HT1080 (cell line): ENCODE measurements at regions not wholly inside any gene's neighbourhood (a gene's known extent, or its start where the extent isn't known, plus 50 kb on each side); places are given as distances from the start of the nearest gene placed in this dataset.
A peak's percentile ranks its signal among the peaks of the same experiment; 100 is the strongest.

Source experiments
- DNase-seq: peaks from one replicate; pipeline ENCODE4 v3.0.0-alpha.2; 2015; ENCODE audit warnings: low read depth

- no peak for DNase-seq
Observed at GRCh38 chr10:2867788-2868299, 199.5 kb upstream of the PFKP start.

- no peak for DNase-seq
Observed at GRCh38 chr10:2866569-2866968, 200.8 kb upstream of the PFKP start.

GRCh38 chr10:2861632-2862210 lies 205.6 kb upstream of the PFKP start:
- DNase-seq = no peak

- no peak for DNase-seq
Observed at GRCh38 chr10:2858452-2858851, 208.9 kb upstream of the PFKP start.

GRCh38 chr10:2856598-2856997 lies 210.8 kb upstream of the PFKP start:
- no peak for DNase-seq

GRCh38 chr10:2852574-2853323 lies 214.6 kb upstream of the PFKP start:
- no peak for DNase-seq

- no peak for DNase-seq
Observed at GRCh38 chr10:2851566-2851965, 215.8 kb upstream of the PFKP start.

- no peak for DNase-seq
Observed at GRCh38 chr10:2850202-2850601, 217.1 kb upstream of the PFKP start.

GRCh38 chr10:2844925-2845324 lies 222.4 kb upstream of the PFKP start:
- no peak for DNase-seq

GRCh38 chr10:2839081-2839725 lies 228.1 kb upstream of the PFKP start:
- DNase-seq = peak; percentile 24

GRCh38 chr10:2837674-2838073 lies 229.7 kb upstream of the PFKP start:
- no peak for DNase-seq

GRCh38 chr10:2836921-2837662 lies 230.3 kb upstream of the PFKP start:
- DNase-seq = no peak

GRCh38 chr10:2834214-2834613 lies 233.1 kb upstream of the PFKP start:
- no peak for DNase-seq

GRCh38 chr10:2831509-2831908 lies 235.8 kb upstream of the PFKP start:
- no peak for DNase-seq

- no peak for DNase-seq
Observed at GRCh38 chr10:2828741-2829140, 238.6 kb upstream of the PFKP start.

- no peak for DNase-seq
Observed at GRCh38 chr10:2826675-2827074, 240.7 kb upstream of the PFKP start.

GRCh38 chr10:2825841-2826240 lies 241.5 kb upstream of the PFKP start:
- no peak for DNase-seq

GRCh38 chr10:2817940-2818636 lies 249.3 kb upstream of the PFKP start:
- DNase-seq = no peak

GRCh38 chr10:2813693-2814092 lies 253.7 kb upstream of the PFKP start:
- no peak for DNase-seq

GRCh38 chr10:2813286-2813685 lies 254.1 kb upstream of the PFKP start:
- no peak for DNase-seq

GRCh38 chr10:2812631-2813030 lies 254.7 kb upstream of the PFKP start:
- DNase-seq = no peak
